RWPE2 (cell line): ENCODE measurements at regions not wholly inside any gene's neighbourhood (a gene's known extent, or its start where the extent isn't known, plus 50 kb on each side); places are given as distances from the start of the nearest gene placed in this dataset.

ENCODE experiments used
- ATAC-seq: fragments of 200-7000 bp; cut with Tn5 transposase; 3 replicates; pipeline ENCODE4 v1.9.1; 2021; ENCODE audit warnings: low read depth
- DNase-seq: peaks from one replicate; pipeline ENCODE4 v3.0.0-alpha.2; 2020; ENCODE audit warnings: low spot score
- H3K27ac ChIP-seq: fragments of 450-650 bp; 2 replicates; pipeline ENCODE4 v1.5.1; 2017; ENCODE audit warnings: mild to moderate bottlenecking; ENCODE audit not compliant: poor library complexity, severe bottlenecking
- H3K27me3 ChIP-seq: fragments of 250-450 bp; sonication (Bioruptor Pico); 2 replicates; pipeline ENCODE4 v1.5.1; 2021; ENCODE audit warnings: mild to moderate bottlenecking, moderate library complexity; ENCODE audit not compliant: insufficient read depth, poor library complexity, severe bottlenecking
- H3K36me3 ChIP-seq: fragments of 250-450 bp; sonication (Bioruptor Pico); 2 replicates; pipeline ENCODE4 v1.5.1; 2020; ENCODE audit warnings: low read depth, mild to moderate bottlenecking, moderate library complexity
- H3K4me1 ChIP-seq: fragments of 250-450 bp; sonication (Bioruptor Pico); 2 replicates; pipeline ENCODE4 v1.5.1; 2021; ENCODE audit warnings: mild to moderate bottlenecking, moderate library complexity; ENCODE audit not compliant: insufficient read depth, poor library complexity, severe bottlenecking
- H3K4me3 ChIP-seq: fragments of 250-450 bp; sonication (Bioruptor Pico); 2 replicates; pipeline ENCODE4 v1.5.1; 2021; ENCODE audit warnings: mild to moderate bottlenecking, moderate library complexity; ENCODE audit not compliant: severe bottlenecking
- H3K9me3 ChIP-seq: fragments of 250-450 bp; sonication (Bioruptor Pico); 2 replicates; pipeline ENCODE4 v1.5.1; 2021; ENCODE audit warnings: mild to moderate bottlenecking, moderate library complexity; ENCODE audit not compliant: severe bottlenecking
- CTCF ChIP-seq: fragments of 450-650 bp; IDR thresholded peaks from one replicate; pipeline ENCODE4 v1.5.1; 2017; ENCODE audit warnings: mild to moderate bottlenecking, moderate library complexity; ENCODE audit not compliant: poor library complexity, severe bottlenecking

- Histone ChIP-seq H3K27ac (no peak overlapping the region), H3K9me3 (no peaks in the 10 kb centered on the region), H3K27me3 (peaks cover 4% of the 10 kb centered on the region), H3K36me3 (no peaks in the 10 kb centered on the region), H3K4me1 (no peaks in the 10 kb centered on the region), H3K4me3 (no peak overlapping the region)
- no peak for ATAC-seq
- no peak for TF ChIP-seq CTCF
- DNase-seq = no peak
Observed at GRCh38 chr5:75922480-75922879, 160.7 kb upstream of the SV2C start.

GRCh38 chr5:75921011-75921410 lies 162.2 kb upstream of the SV2C start:
- no peak for TF ChIP-seq CTCF
- no peak overlapping the region for H3K4me3 ChIP-seq
- no peak for DNase-seq
- no peaks in the 10 kb centered on the region for H3K36me3 ChIP-seq
- H3K4me1 ChIP-seq = no peaks in the 10 kb centered on the region
- no peaks in the 10 kb centered on the region for H3K9me3 ChIP-seq
- no peak overlapping the region for H3K27ac ChIP-seq
- ATAC-seq = no peak
- H3K27me3 ChIP-seq = peaks cover 4% of the 10 kb centered on the region

- Histone ChIP-seq H3K27ac (no peak overlapping the region), H3K4me3 (no peak overlapping the region), H3K27me3 (peaks cover 5% of the 10 kb centered on the region), H3K36me3 (no peaks in the 10 kb centered on the region), H3K4me1 (no peaks in the 10 kb centered on the region), H3K9me3 (no peaks in the 10 kb centered on the region)
- ATAC-seq = no peak
- no peak for TF ChIP-seq CTCF
- DNase-seq = no peak
Observed at GRCh38 chr5:75916144-75916543, 167.0 kb upstream of the SV2C start.

- Histone ChIP-seq H3K27me3 (peaks cover 1% of the 10 kb centered on the region), H3K4me3 (no peak overlapping the region), H3K36me3 (no peaks in the 10 kb centered on the region), H3K9me3 (no peaks in the 10 kb centered on the region), H3K27ac (no peak overlapping the region), H3K4me1 (no peaks in the 10 kb centered on the region)
- DNase-seq (no peak), ATAC-seq (no peak)
- no peak for TF ChIP-seq CTCF
Observed at GRCh38 chr5:75909223-75909622, 174.0 kb upstream of the SV2C start.

GRCh38 chr5:75907651-75908050 lies 175.5 kb upstream of the SV2C start:
- no peak for ATAC-seq
- no peak for DNase-seq
- Histone ChIP-seq H3K4me3 (no peak overlapping the region), H3K4me1 (no peaks in the 10 kb centered on the region), H3K9me3 (no peaks in the 10 kb centered on the region), H3K27me3 (peaks cover 4% of the 10 kb centered on the region), H3K27ac (no peak overlapping the region), H3K36me3 (no peaks in the 10 kb centered on the region)
- TF ChIP-seq CTCF = no peak
